Mesenchymal stem cell (in vitro differentiated cells and primary cell): ENCODE measurements at regions not wholly inside any gene's neighbourhood (a gene's known extent, or its start where the extent isn't known, plus 50 kb on each side); places are given as distances from the start of the nearest gene placed in this dataset.
A peak's percentile ranks its signal among the peaks of the same experiment; 100 is the strongest.

Source experiments
- DNase-seq: peaks from one replicate; pipeline ENCODE4 v3.0.0-alpha.2; 2013
- H2AFZ ChIP-seq: one replicate; pipeline ENCODE4 v1.6.1; 2013; ENCODE audit warnings: low read depth, mild to moderate bottlenecking, control low read depth, inconsistent platforms, low read length, moderate library complexity
- H2AK5ac ChIP-seq: 2 replicates; pipeline ENCODE4 v1.6.1; 2013; ENCODE audit warnings: low read length, moderate library complexity, mild to moderate bottlenecking, inconsistent platforms; ENCODE audit not compliant: severe bottlenecking
- H2BK120ac ChIP-seq: one replicate; pipeline ENCODE4 v1.6.1; 2013; ENCODE audit warnings: low read depth, mild to moderate bottlenecking, inconsistent platforms, low read length, moderate library complexity
- H2BK12ac ChIP-seq, 2 experiments: one replicate each; pipeline ENCODE4 v1.6.1; 2013; ENCODE audit warnings: inconsistent platforms in 2 of 2, low read length in 2 of 2, mild to moderate bottlenecking in 2 of 2, moderate library complexity in 2 of 2, control low read depth in 1 of 2
- H2BK15ac ChIP-seq: one replicate; pipeline ENCODE4 v1.6.1; 2013; ENCODE audit warnings: mild to moderate bottlenecking, low read depth, inconsistent platforms; ENCODE audit not compliant: poor library complexity, severe bottlenecking
- H2BK5ac ChIP-seq: 2 replicates; pipeline ENCODE4 v1.6.1; 2013; ENCODE audit warnings: low read depth, mild to moderate bottlenecking, low read length, control low read depth, inconsistent platforms; ENCODE audit not compliant: poor library complexity, severe bottlenecking
- H3K14ac ChIP-seq, 2 experiments: one replicate each; pipeline ENCODE4 v1.6.1; 2013; ENCODE audit warnings: inconsistent platforms in 2 of 2, low read length in 2 of 2, control low read depth in 1 of 2, mild to moderate bottlenecking in 1 of 2, moderate library complexity in 1 of 2
- H3K18ac ChIP-seq, 2 experiments: one replicate each; pipeline ENCODE4 v1.6.1; 2013; ENCODE audit warnings: inconsistent platforms in 2 of 2, low read length in 2 of 2, control low read depth in 1 of 2, low read depth in 1 of 2, mild to moderate bottlenecking in 1 of 2
- H3K23ac ChIP-seq, 2 experiments: one replicate each; pipeline ENCODE4 v1.6.1; 2013; ENCODE audit warnings: inconsistent platforms in 2 of 2, low read length in 2 of 2, mild to moderate bottlenecking in 2 of 2, moderate library complexity in 2 of 2, control low read depth in 1 of 2
- H3K27ac ChIP-seq: 2 replicates; pipeline ENCODE4 v1.5.1; 2013; ENCODE audit warnings: mild to moderate bottlenecking, moderate library complexity, low read length, control low read depth, inconsistent platforms; ENCODE audit not compliant: poor library complexity, severe bottlenecking
- H3K27me3 ChIP-seq, 2 experiments: 2 replicates each; pipeline versions ENCODE4 v1.6.1 to v1.7.0; 2013; ENCODE audit warnings: low read length in 2 of 2, mild to moderate bottlenecking in 2 of 2, moderate library complexity in 2 of 2, control low read depth in 1 of 2, inconsistent platforms in 1 of 2; ENCODE audit not compliant: control insufficient read depth in 1 of 2, insufficient read depth in 1 of 2
- H3K36me3 ChIP-seq, 2 experiments: 2 replicates each; pipeline versions ENCODE4 v1.6.1 to v1.7.0; 2013; ENCODE audit warnings: low read length in 2 of 2, control low read depth in 1 of 2, inconsistent platforms in 1 of 2, low read depth in 1 of 2, mild to moderate bottlenecking in 1 of 2; ENCODE audit not compliant: insufficient read depth in 2 of 2, control insufficient read depth in 1 of 2
- H3K4ac ChIP-seq, 2 experiments: one replicate each; pipeline ENCODE4 v1.6.1; 2013; ENCODE audit warnings: inconsistent platforms in 2 of 2, low read length in 2 of 2, mild to moderate bottlenecking in 2 of 2, moderate library complexity in 2 of 2, control low read depth in 1 of 2, low read depth in 1 of 2
- H3K4me1 ChIP-seq: 2 replicates; pipeline ENCODE4 v1.6.1; 2013; ENCODE audit warnings: low read depth, low read length, control low read depth; ENCODE audit not compliant: control insufficient read depth, insufficient read depth
- H3K4me2 ChIP-seq: 2 replicates; pipeline ENCODE4 v1.6.1; 2013; ENCODE audit warnings: low read length, mild to moderate bottlenecking, inconsistent platforms; ENCODE audit not compliant: poor library complexity, severe bottlenecking
- H3K4me3 ChIP-seq, 2 experiments: 2 replicates each; pipeline versions ENCODE4 v1.5.1 to v1.7.0; 2013; ENCODE audit warnings: low read length in 2 of 2, mild to moderate bottlenecking in 2 of 2, control low read depth in 1 of 2, low read depth in 1 of 2; ENCODE audit not compliant: insufficient read depth in 1 of 2
- H3K79me1 ChIP-seq: replicated peaks from 2 replicates; pipeline ENCODE4 v1.6.1; 2013; ENCODE audit warnings: mild to moderate bottlenecking, control low read depth, low read length, inconsistent platforms; ENCODE audit not compliant: poor library complexity, severe bottlenecking
- H3K9ac ChIP-seq: 2 replicates; pipeline ENCODE4 v1.7.0; 2013; ENCODE audit warnings: mild to moderate bottlenecking, low read length, moderate library complexity
- H3K9me3 ChIP-seq: 2 replicates; pipeline ENCODE4 v1.7.0; 2013; ENCODE audit warnings: mild to moderate bottlenecking, low read length; ENCODE audit not compliant: control insufficient read depth
- H4K8ac ChIP-seq: one replicate; pipeline ENCODE4 v1.6.1; 2013; ENCODE audit warnings: inconsistent platforms, mild to moderate bottlenecking, low read length, moderate library complexity
- H4K91ac ChIP-seq: one replicate; pipeline ENCODE4 v1.6.1; 2013; ENCODE audit warnings: mild to moderate bottlenecking, low read length, inconsistent platforms
- WGBS: methylation state at CpG from one replicate; pipeline ENCODE4 v1.1.7; 2013; ENCODE audit warnings: mixed read lengths; 5-methylcytosine and 5-hydroxymethylcytosine counted together

GRCh38 chr3:148186881-148187280, 510.8 kb upstream of the AGTR1 start:
- Histone ChIP-seq H2BK5ac (no peak overlapping the region), H2BK120ac (no peak overlapping the region), H3K9ac (no peak overlapping the region), H4K91ac (no peak overlapping the region), H2AFZ (no peak overlapping the region), H3K4me3 (no peak overlapping the region), H3K14ac (no peak overlapping the region), H2BK15ac (no peak overlapping the region), H3K4me2 (no peak overlapping the region), H3K79me1 (no peaks in the 10 kb centered on the region), H3K4ac (no peak overlapping the region), H2BK12ac (no peak overlapping the region), H3K9me3 (no peaks in the 10 kb centered on the region), H3K36me3 (no peaks in the 10 kb centered on the region), H3K23ac (no peak overlapping the region), H3K4me1 (no peaks in the 10 kb centered on the region), H3K27me3 (no peaks in the 10 kb centered on the region), H4K8ac (no peak overlapping the region), H2AK5ac (no peak overlapping the region), H3K27ac (no peak overlapping the region), H3K18ac (no peak overlapping the region)
- DNase-seq: no peak
- WGBS: 92% methylated on average over 2 of the region's 2 CpGs

DNA sequence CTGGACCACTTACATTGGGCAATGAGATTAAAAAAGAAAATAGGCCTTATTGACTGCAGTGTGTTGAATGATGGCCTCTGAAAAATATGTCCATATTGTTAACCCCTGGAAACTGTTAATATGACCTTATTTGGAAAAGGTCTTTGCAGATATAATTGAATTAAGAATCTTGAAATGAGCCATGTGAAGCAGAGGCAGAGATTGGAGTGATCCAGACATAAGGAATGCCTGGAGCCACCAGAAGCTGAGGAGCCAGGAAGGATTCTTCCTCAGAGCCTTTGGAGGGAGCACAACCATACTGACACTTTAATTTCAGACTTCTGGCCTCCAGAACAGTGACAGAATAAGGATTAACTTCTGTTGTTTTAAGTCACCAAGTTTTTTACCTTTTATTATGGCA, 510.4 kb upstream of the AGTR1 start:
- Histone ChIP-seq H3K9ac (no peak overlapping the region), H3K18ac (no peak overlapping the region), H3K4me3 (no peak overlapping the region), H3K36me3 (no peaks in the 10 kb centered on the region), H2BK120ac (no peak overlapping the region), H3K4me2 (no peak overlapping the region), H4K8ac (no peak overlapping the region), H2BK15ac (no peak overlapping the region), H2AFZ (no peak overlapping the region), H3K23ac (no peak overlapping the region), H3K27me3 (no peaks in the 10 kb centered on the region), H2BK5ac (no peak overlapping the region), H3K4me1 (no peaks in the 10 kb centered on the region), H3K79me1 (no peaks in the 10 kb centered on the region), H3K27ac (no peak overlapping the region), H2AK5ac (no peak overlapping the region), H3K4ac (no peak overlapping the region), H3K9me3 (no peaks in the 10 kb centered on the region), H2BK12ac (no peak overlapping the region), H4K91ac (no peak overlapping the region), H3K14ac (no peak overlapping the region)
- DNase-seq: no peak

- no peaks in the 10 kb centered on the region for H3K9me3 ChIP-seq
- H2AFZ ChIP-seq: no peak overlapping the region
Observed at GRCh38 chr3:148190441-148190990, 507.2 kb upstream of the AGTR1 start.

DNA sequence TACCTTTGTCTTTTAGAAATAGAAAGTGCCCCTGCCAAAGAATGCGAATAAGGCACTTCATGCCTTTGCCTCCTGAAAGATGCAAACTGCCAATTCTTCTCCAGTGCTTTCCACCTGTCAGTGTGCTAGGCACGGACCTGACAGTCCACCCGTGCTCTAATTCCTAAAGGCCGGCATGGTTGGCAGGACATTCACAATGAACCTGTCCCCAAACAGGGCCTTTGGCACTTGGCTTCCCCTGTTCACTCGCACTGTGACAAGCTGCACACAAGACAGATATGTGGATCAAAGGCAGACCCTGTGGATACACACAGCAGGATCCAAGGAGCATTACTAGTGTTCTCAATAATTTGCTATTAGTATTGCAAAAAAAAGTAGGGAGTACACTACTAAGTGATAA, 505.7 kb upstream of the AGTR1 start:
- peak overlapping the region in 1 of 2 experiments; percentile 59 for H3K23ac ChIP-seq
- H3K4me2 ChIP-seq: no peak overlapping the region
- no peak overlapping the region for H2BK15ac ChIP-seq
- H2BK12ac ChIP-seq: no peak overlapping the region
- H3K4ac ChIP-seq: no peak overlapping the region
- no peak overlapping the region for H3K4me3 ChIP-seq
- H2BK5ac ChIP-seq: no peak overlapping the region
- no peak overlapping the region for H2AFZ ChIP-seq
- H3K36me3 ChIP-seq: no peaks in the 10 kb centered on the region
- 90% methylated on average over 5 of the region's 5 CpGs for WGBS
- no peak overlapping the region for H2BK120ac ChIP-seq
- H3K27ac ChIP-seq: no peak overlapping the region
- no peak for DNase-seq
- H3K9me3 ChIP-seq: no peaks in the 10 kb centered on the region
- no peak overlapping the region for H4K91ac ChIP-seq
- H2AK5ac ChIP-seq: no peak overlapping the region
- H3K9ac ChIP-seq: no peak overlapping the region
- no peak overlapping the region for H3K14ac ChIP-seq
- H3K4me1 ChIP-seq: no peaks in the 10 kb centered on the region
- no peaks in the 10 kb centered on the region for H3K79me1 ChIP-seq
- H4K8ac ChIP-seq: no peak overlapping the region
- H3K27me3 ChIP-seq: no peaks in the 10 kb centered on the region
- H3K18ac ChIP-seq: no peak overlapping the region

More at GRCh38 chr3:148190441-148190990, 507.2 kb upstream of the AGTR1 start:
- Histone ChIP-seq H3K23ac (no peak overlapping the region), H2AK5ac (no peak overlapping the region), H3K14ac (no peak overlapping the region), H4K8ac (no peak overlapping the region), H2BK5ac (no peak overlapping the region), H2BK120ac (no peak overlapping the region), H3K4me2 (no peak overlapping the region), H3K4me1 (no peaks in the 10 kb centered on the region), H3K27me3 (no peaks in the 10 kb centered on the region), H3K27ac (no peak overlapping the region), H4K91ac (no peak overlapping the region), H3K79me1 (no peaks in the 10 kb centered on the region), H3K18ac (no peak overlapping the region), H3K36me3 (no peaks in the 10 kb centered on the region), H2BK15ac (no peak overlapping the region), H3K4me3 (no peak overlapping the region), H3K9ac (no peak overlapping the region), H2BK12ac (no peak overlapping the region), H3K4ac (no peak overlapping the region)
- WGBS: no CpG with 5 or more reads among the region's 1 CpG
- DNase-seq: no peak
